ENCODE measurements at regions not wholly inside any gene's neighbourhood (a gene's known extent, or its start where the extent isn't known, plus 50 kb on each side); places are given as distances from the start of the nearest gene placed in this dataset.

GRCh38 chr2:175872721-175873120, 129.3 kb downstream of the LNPK start:
- POLR2A ChIA-PET = no interaction called here
- no peak for DNase-seq (ENCODE audit: low read depth in 1 of 2, low spot score in 1 of 2)
- Histone ChIP-seq H3K27ac (no peak overlapping the region), H3K9me3 (no peaks in the 10 kb centered on the region), H3K4me3 (no peak overlapping the region), H3K4me2 (no peak overlapping the region), H3K4me1 (no peaks in the 10 kb centered on the region)
- no peak for TF ChIP-seq HEYL (CRISPR knock-in tag; IDR thresholded peaks at IDR 0.05)
- no peak for TF ChIP-seq CHD2 (IDR thresholded peaks at IDR 0.05; ENCODE audit: low read length, partially characterized antibody)
- TF ChIP-seq CEBPB (IDR thresholded peaks at IDR 0.05) = no peak
- no peak for TF ChIP-seq PBX3 (IDR thresholded peaks at IDR 0.05)
- no peak for TF ChIP-seq NPAS2 (CRISPR knock-in tag; IDR thresholded peaks at IDR 0.05; ENCODE audit: borderline replicate concordance)
- TF ChIP-seq BCL3 (IDR thresholded peaks at IDR 0.05) = no peak
- TF ChIP-seq HOXB5 (CRISPR knock-in tag; IDR thresholded peaks at IDR 0.05) = no peak
- no peak for TF ChIP-seq SREBF2 (IDR thresholded peaks at IDR 0.05)
- TF ChIP-seq EHMT2 (IDR thresholded peaks at IDR 0.05; ENCODE audit: low read depth) = no peak
- TF ChIP-seq MAZ (IDR thresholded peaks at IDR 0.05; ENCODE audit: borderline replicate concordance, low read depth, low read length) = no peak
- no peak for FAIRE-seq
- ATAC-seq = no peak
- CTCF ChIA-PET = no interaction called here

- no peak for TF ChIP-seq EP300 (IDR thresholded peaks at IDR 0.05)
- no peak for TF ChIP-seq ESRRA (IDR thresholded peaks at IDR 0.05; ENCODE audit: borderline replicate concordance, low read length)
- TF ChIP-seq GATA3 (IDR thresholded peaks at IDR 0.05; ENCODE audit: borderline replicate concordance) = no peak
- FAIRE-seq = no peak
Observed at GRCh38 chr2:175872005-175872348, 130.1 kb downstream of the LNPK start.

GRCh38 chr2:175871331-175872004, 130.6 kb downstream of the LNPK start:
- CTCF ChIA-PET = no interaction called here
- DNase-seq (ENCODE audit: low read depth in 1 of 2, low spot score in 1 of 2) = no peak
- H3K4me2 ChIP-seq = no peak overlapping the region
- no peak for FAIRE-seq
- no peak overlapping the region for H3K4me3 ChIP-seq
- H3K27ac ChIP-seq = no peak overlapping the region
- ATAC-seq = no peak
- H3K9me3 ChIP-seq = no peaks in the 10 kb centered on the region
- no peaks in the 10 kb centered on the region for H3K4me1 ChIP-seq
- 28% methylated on average over 3 of the region's 3 CpGs for WGBS (ENCODE audit: missing lambda C conversion rate)
- POLR2A ChIA-PET = no interaction called here
- TF ChIP-seq SREBF2 (IDR thresholded peaks at IDR 0.05) = no peak
- no peak for TF ChIP-seq ELK1 (IDR thresholded peaks at IDR 0.05; ENCODE audit: low read depth, low read length)
- no peak for TF ChIP-seq CBX2 (IDR thresholded peaks at IDR 0.05; ENCODE audit: borderline replicate concordance, low read depth)
- TF ChIP-seq REST (IDR thresholded peaks at IDR 0.05) = no peak
- no peak for TF ChIP-seq MAZ (IDR thresholded peaks at IDR 0.05; ENCODE audit: borderline replicate concordance, low read depth, low read length)
- TF ChIP-seq FOSL2 (IDR thresholded peaks at IDR 0.05) = no peak
- no peak for TF ChIP-seq FOSL2 (CRISPR knock-in tag; IDR thresholded peaks at IDR 0.05)
- no peak for TF ChIP-seq MAX (IDR thresholded peaks at IDR 0.05)
- TF ChIP-seq JUN (IDR thresholded peaks at IDR 0.05) = no peak
- TF ChIP-seq NR3C1 (IDR thresholded peaks at IDR 0.05) = no peak
- no peak for TF ChIP-seq HOXA7 (CRISPR knock-in tag; IDR thresholded peaks at IDR 0.05)
- no peak for TF ChIP-seq KDM5A (IDR thresholded peaks at IDR 0.05)
- no peak for TF ChIP-seq GATA3 (IDR thresholded peaks at IDR 0.05; ENCODE audit: borderline replicate concordance)
- TF ChIP-seq FOSB (CRISPR knock-in tag; IDR thresholded peaks at IDR 0.05) = no peak

More at GRCh38 chr2:175872005-175872348, 130.1 kb downstream of the LNPK start:
- Histone ChIP-seq H3K4me3 (no peak overlapping the region), H3K4me2 (no peak overlapping the region), H3K4me1 (no peaks in the 10 kb centered on the region), H3K27ac (no peak overlapping the region), H3K9me3 (no peaks in the 10 kb centered on the region)
- POLR2A ChIA-PET = no interaction called here
- 43% methylated on average over 5 of the region's 5 CpGs for WGBS (ENCODE audit: missing lambda C conversion rate)
- ATAC-seq (no peak), DNase-seq (ENCODE audit: low read depth in 1 of 2, low spot score in 1 of 2) (no peak)
- CTCF ChIA-PET = no interaction called here
